HG03520 (cell line): ENCODE measurements at regions not wholly inside any gene's neighbourhood (a gene's known extent, or its start where the extent isn't known, plus 50 kb on each side); places are given as distances from the start of the nearest gene placed in this dataset.
"Not testable (repeated sequence)": the region's sequence is repeated elsewhere in the genome, so short reads cannot be mapped to it uniquely, and the experiment has no call there.

Experiments used
- ATAC-seq: cut with Tn5 transposase; IDR thresholded peaks from one replicate; pipeline ENCODE4 v1.9.1; 2021; ENCODE audit warnings: mild to moderate bottlenecking, moderate library complexity; ENCODE audit not compliant: unreplicated experiment

- ATAC-seq, result peak; percentile 68
These were observed 252.2 kb upstream of the TBL1XR1 start for GRCh38 chr3:177449360-177450006.

DNA sequence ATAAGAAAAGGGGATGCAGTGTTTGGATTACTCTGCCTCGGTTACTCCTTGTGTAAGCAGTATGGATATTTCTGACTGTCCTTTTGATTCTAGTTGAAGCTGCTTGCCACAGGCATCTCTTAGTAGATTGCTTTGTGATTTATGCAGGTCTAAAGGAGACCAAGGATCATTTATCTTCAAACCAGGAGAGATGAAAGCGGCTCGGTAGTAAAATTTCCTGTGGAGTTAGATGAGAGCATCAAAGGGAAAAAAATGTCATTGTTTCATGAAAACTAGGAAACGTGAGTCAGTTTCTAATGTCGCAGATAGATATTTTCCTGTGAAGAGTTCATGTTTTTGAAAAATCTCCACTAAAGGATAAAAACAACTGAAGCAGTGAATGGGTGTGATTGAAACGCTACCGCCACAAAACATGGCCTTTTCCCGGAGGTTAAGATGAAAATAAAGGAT lies 254.0 kb upstream of the TBL1XR1 start:
- no peak for ATAC-seq

- ATAC-seq, result no peak
These were observed 254.9 kb upstream of the TBL1XR1 start for GRCh38 chr3:177451864-177452830.

GRCh38 chr3:177452831-177453450 lies 255.7 kb upstream of the TBL1XR1 start:
- ATAC-seq, result no peak

DNA sequence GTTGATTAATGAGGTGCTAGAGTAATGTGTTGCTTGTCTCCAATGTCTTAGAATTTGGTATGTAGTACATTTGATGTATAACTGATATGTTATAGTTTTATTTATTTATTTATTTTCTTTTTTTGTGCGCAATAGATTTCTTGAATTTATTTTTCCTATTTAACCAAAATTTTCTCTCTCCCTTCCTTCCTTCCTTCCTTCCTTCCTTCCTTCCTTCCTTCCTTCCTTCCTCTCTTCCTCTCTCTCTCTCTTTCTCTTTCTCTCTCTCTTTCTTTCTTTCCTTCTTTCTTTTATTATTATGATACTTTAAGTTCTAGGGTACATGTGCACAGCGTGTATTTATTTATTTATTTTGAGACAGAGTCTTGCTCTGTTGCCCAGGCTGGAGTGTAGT lies 256.2 kb upstream of the TBL1XR1 start:
- no peak for ATAC-seq

DNA sequence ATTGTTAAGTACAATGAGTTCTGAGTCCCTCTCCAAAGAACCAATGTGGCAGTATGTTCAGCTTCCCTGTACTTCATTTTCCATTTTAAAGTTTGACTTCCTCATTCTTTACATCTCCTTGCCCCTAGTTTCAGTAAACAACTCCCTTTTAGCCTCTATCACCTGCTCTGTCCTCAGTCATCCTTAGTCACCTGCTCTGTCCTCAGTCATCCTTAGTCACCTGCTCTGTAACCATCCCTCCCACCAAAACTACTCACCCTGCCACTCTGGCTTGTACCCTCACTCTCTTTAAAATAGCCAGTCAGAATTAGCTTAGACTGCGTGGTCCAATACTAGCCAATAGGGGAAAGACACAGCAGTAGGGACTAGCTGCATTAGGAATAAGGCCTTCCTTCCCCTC lies 259.9 kb upstream of the TBL1XR1 start:
- ATAC-seq, result not testable (repeated sequence)

GRCh38 chr3:177459401-177459800 lies 262.1 kb upstream of the TBL1XR1 start:
- ATAC-seq, result no peak

DNA sequence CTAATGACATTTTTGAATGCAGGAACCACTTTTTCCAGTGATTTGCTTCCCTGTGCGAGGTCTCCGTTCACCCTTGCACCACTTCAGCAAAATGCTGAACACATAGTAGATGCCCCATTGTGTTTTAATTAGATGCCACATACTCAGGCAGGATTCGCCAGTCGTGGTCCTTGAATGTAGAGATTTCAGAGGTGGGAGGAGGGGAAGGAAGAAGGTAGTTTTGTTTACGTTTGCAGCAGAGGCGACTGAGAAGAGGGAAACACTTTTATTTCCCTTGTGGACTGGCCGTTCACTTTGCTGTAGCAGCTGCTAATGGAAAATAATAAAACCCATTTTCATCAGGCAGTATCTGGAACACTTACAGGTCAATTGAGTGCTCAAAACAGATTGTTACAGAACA lies 262.8 kb upstream of the TBL1XR1 start:
- ATAC-seq, result no peak

DNA sequence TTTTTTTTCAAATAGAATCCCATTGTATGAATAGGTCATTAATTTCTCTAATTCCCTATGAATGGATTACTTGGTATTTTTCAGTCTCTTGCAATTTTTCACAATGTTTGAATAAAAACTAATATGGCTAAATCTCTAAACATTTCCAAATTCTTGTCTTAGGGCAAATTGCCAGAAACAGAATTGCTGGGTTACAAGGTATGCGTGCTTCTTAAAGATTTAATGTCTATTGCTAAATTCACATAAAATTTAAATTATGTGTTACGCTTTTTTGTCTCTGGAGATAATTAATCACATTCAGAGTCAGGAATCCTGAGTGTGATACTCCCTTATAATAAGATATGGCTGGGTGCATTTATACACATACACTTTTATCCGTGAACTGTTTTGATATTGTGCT lies 264.5 kb upstream of the TBL1XR1 start:
- ATAC-seq, result no peak

GRCh38 chr3:177463341-177463740 lies 266.1 kb upstream of the TBL1XR1 start:
- ATAC-seq, result not testable (repeated sequence)

DNA sequence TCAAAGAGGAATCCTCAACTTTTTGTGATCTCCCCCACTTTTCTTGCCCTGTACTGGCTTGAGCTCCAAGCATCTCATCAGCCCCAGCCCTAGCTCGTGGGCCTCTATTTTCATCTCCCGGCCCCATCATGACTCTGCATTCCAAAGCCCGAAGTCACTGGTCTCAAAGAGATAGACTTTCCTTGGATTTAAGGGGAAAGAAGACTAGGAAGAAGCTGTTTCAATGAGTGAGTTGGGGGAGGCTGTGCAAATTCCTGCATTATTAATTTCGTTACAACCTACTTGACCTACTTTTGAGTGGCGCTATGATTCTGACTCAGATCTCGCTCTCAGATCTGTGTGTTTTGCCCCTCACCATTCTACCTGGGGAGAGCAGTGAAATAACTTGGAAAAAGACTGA lies 266.6 kb upstream of the TBL1XR1 start:
- no peak for ATAC-seq

GRCh38 chr3:177464392-177465256 lies 267.3 kb upstream of the TBL1XR1 start:
- no peak for ATAC-seq

GRCh38 chr3:177465257-177465642 lies 268.0 kb upstream of the TBL1XR1 start:
- ATAC-seq, result no peak

DNA sequence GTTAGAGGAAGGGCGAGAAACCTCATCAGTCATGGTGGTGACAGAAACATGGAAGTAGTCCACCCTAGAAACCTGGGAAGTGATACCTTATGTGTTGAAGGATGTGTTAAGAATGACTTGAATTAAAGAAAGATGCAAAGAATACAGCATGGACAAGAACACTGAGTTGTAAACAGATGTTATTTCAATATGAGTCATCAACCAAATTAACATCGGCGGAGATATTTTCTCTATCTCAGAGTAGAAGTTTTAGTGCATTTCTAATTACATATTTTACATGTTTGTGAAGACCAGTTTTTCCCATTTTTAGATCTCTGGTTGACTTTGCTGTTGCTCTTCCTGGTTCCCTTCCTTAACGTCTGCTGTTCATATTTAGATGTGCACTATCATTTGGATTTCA lies 268.8 kb upstream of the TBL1XR1 start:
- ATAC-seq, result no peak

- ATAC-seq, result not testable (repeated sequence)
These were observed 269.3 kb upstream of the TBL1XR1 start for GRCh38 chr3:177466622-177467021.

DNA sequence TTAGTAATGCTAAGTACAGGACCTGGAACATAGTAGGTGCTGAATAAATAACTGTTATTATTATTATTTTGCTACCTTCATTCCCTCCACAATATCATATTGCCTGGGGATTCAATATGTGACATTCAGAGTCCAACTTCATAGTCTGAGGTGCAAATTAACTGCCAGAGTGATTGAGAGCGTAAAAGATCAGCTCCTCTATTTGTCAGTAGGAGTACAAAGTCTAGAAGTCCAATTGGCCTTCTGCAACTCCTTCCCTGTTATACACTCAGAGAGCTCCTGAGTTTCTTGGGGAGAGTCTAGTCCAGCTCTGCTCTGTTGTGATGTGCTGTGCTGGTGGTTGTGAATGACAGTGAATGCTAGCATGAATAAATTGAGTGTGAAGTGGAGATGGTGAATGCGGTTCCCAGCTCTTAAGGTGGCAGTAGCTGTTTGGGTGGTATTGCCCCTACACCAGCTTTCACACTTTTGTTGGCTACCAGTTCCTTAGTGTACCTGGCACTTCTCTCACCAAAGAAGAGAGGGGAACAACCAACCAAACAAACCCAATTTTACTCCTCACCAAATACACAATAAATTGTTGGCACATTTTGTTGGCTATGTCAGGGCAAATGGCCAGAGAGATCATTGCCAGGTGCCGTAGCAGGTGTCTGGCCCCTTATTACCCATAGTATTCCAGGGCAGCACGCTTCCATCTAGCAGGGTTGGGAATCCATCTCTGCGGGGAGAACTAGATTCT lies 270.1 kb upstream of the TBL1XR1 start:
- ATAC-seq, result no peak

DNA sequence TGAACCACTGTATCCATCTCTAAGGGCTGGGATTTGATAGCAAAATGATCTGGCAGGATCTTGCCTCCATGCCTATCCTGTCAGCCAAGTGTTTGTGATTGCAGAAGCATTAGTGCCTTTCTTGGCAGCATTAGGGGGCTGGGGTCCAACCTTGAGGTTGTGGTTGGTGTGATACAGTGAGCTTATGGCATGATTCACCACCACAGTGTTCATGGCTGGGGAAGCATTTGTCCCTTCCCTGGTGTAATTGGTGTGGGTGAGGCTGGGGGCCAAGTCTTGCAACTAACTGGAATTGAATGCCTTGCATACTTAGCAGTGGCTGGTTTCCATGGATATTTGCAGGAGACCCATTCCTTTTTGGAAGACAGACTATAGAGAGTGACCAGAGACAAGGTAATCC lies 271.0 kb upstream of the TBL1XR1 start:
- no peak for ATAC-seq

DNA sequence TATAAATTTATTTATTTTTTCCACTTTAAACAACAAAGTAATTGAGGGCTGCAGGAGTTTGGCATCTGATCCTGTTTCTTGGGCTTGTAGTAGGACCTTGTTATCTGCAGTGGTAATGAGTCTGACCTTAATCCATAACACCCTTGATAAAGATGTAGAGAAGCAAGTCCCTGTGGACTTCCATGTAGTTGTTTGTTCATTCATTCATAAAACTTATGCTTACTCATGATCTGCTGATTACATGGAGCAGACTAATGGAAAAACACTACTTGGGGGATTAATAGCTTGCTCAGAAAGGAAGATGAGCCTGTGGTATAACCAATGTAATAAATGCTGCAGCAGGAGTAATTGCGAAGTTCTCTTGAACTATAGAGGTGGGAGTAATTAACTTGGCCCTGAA lies 271.5 kb upstream of the TBL1XR1 start:
- ATAC-seq, result no peak

GRCh38 chr3:177469216-177469615 lies 271.9 kb upstream of the TBL1XR1 start:
- no peak for ATAC-seq
